C4-2B (cell line): ENCODE measurements at regions not wholly inside any gene's neighbourhood (a gene's known extent, or its start where the extent isn't known, plus 50 kb on each side); places are given as distances from the start of the nearest gene placed in this dataset.

Experiments
- CTCF ChIP-seq: fragments of 450-650 bp; conservative IDR thresholded peaks from 2 replicates; pipeline ENCODE4 v1.5.1; 2017; ENCODE audit warnings: mild to moderate bottlenecking
- ZFX ChIP-seq: fragments of 450-650 bp; IDR thresholded peaks from 2 replicates; pipeline ENCODE4 v1.6.1; 2017

- TF ChIP-seq CTCF: no peak
- no peak for TF ChIP-seq ZFX
Observed at GRCh38 chr3:22609139-22609538, 594.0 kb upstream of the UBE2E2 start.
